DND-41 (cell line): ENCODE measurements at regions not wholly inside any gene's neighbourhood (a gene's known extent, or its start where the extent isn't known, plus 50 kb on each side); places are given as distances from the start of the nearest gene placed in this dataset.

Source experiments
- ATAC-seq: fragments of 200-7000 bp; cut with Tn5 transposase; 3 replicates; pipeline ENCODE4 v1.9.1; 2021; ENCODE audit warnings: low read depth; ENCODE audit not compliant: insufficient read depth
- DNase-seq: peaks from one replicate; pipeline ENCODE4 v3.0.0-alpha.2; 2020
- H2AFZ ChIP-seq: 2 replicates; pipeline ENCODE4 v1.6.0; 2012; ENCODE audit warnings: low read depth, low read length
- H3K27ac ChIP-seq: 2 replicates; pipeline ENCODE4 v1.5.1; 2012; ENCODE audit warnings: low read length, inconsistent platforms
- H3K27me3 ChIP-seq: fragments of 200-600 bp; sonication (generic); 2 replicates; pipeline ENCODE4 v1.6.0; 2012; ENCODE audit warnings: low read length, mild to moderate bottlenecking, inconsistent platforms; ENCODE audit not compliant: insufficient read depth, poor library complexity
- H3K36me3 ChIP-seq: 2 replicates; pipeline ENCODE4 v1.5.1; 2012; ENCODE audit warnings: low read length, inconsistent platforms; ENCODE audit not compliant: insufficient read depth
- H3K4me1 ChIP-seq: 2 replicates; pipeline ENCODE4 v1.5.1; 2012; ENCODE audit warnings: mild to moderate bottlenecking, low read length; ENCODE audit not compliant: insufficient read depth
- H3K4me2 ChIP-seq: 2 replicates; pipeline ENCODE4 v1.6.0; 2012; ENCODE audit warnings: mild to moderate bottlenecking, moderate library complexity, low read length, inconsistent platforms; ENCODE audit not compliant: insufficient read depth
- H3K4me3 ChIP-seq, 2 experiments: fragments of 200-600 bp in 1 of 2; shearing (Covaris generic) in 1 of 2; 2 replicates each; pipeline ENCODE4 v1.5.1; 2012 to 2016; ENCODE audit warnings: inconsistent platforms in 2 of 2, low read length in 2 of 2, mild to moderate bottlenecking in 2 of 2, low read depth in 1 of 2, moderate library complexity in 1 of 2
- H3K79me2 ChIP-seq: 2 replicates; pipeline ENCODE4 v1.6.0; 2012; ENCODE audit warnings: low read length, inconsistent platforms; ENCODE audit not compliant: insufficient read depth
- H3K9ac ChIP-seq: 2 replicates; pipeline ENCODE4 v1.6.0; 2012; ENCODE audit warnings: low read depth, mild to moderate bottlenecking, inconsistent platforms, low read length, moderate library complexity
- H3K9me3 ChIP-seq: 2 replicates; pipeline ENCODE4 v1.5.1; 2012; ENCODE audit warnings: low read length, moderate library complexity, mild to moderate bottlenecking, inconsistent platforms; ENCODE audit not compliant: insufficient read depth, severe bottlenecking
- H4K20me1 ChIP-seq: 2 replicates; pipeline ENCODE4 v1.6.0; 2012; ENCODE audit warnings: low read length; ENCODE audit not compliant: insufficient read depth
- CTCF ChIP-seq: IDR thresholded peaks from 2 replicates; pipeline ENCODE4 v1.5.1; 2012; ENCODE audit warnings: borderline replicate concordance, low read length, moderate library complexity, mild to moderate bottlenecking; ENCODE audit not compliant: poor library complexity, severe bottlenecking; ENCODE audit errors: extremely low read depth
- EZH2 ChIP-seq: IDR thresholded peaks from 3 replicates; pipeline ENCODE4 v1.6.1; 2012; ENCODE audit warnings: borderline replicate concordance, low read depth, mild to moderate bottlenecking, moderate library complexity, low read length, inconsistent platforms; ENCODE audit not compliant: severe bottlenecking

- H3K27me3 ChIP-seq: no peaks in the 10 kb centered on the region
- H3K9ac ChIP-seq: no peak overlapping the region
- no peak for DNase-seq
- no peak overlapping the region for H3K27ac ChIP-seq
- no peak overlapping the region for H3K4me3 ChIP-seq
- no peak overlapping the region for H2AFZ ChIP-seq
- H3K4me1 ChIP-seq: no peaks in the 10 kb centered on the region
- no peak for ATAC-seq
- H3K9me3 ChIP-seq: no peaks in the 10 kb centered on the region
- H3K79me2 ChIP-seq: no peaks in the 10 kb centered on the region
- no peak overlapping the region for H3K4me2 ChIP-seq
- no peaks in the 10 kb centered on the region for H3K36me3 ChIP-seq
- no peaks in the 10 kb centered on the region for H4K20me1 ChIP-seq
- no peak for TF ChIP-seq EZH2
- no peak for TF ChIP-seq CTCF
Measured at GRCh38 chr13:76326343-76326742, 559.9 kb downstream of the KCTD12 start.

- no peak overlapping the region for H3K27ac ChIP-seq
- no peak overlapping the region for H3K9ac ChIP-seq
- no peak overlapping the region for H2AFZ ChIP-seq
- H3K36me3 ChIP-seq: no peaks in the 10 kb centered on the region
- no peak for DNase-seq
- TF ChIP-seq EZH2 (no peak), CTCF (no peak)
- H4K20me1 ChIP-seq: no peaks in the 10 kb centered on the region
- no peak overlapping the region for H3K4me3 ChIP-seq
- no peaks in the 10 kb centered on the region for H3K27me3 ChIP-seq
- no peaks in the 10 kb centered on the region for H3K4me1 ChIP-seq
- no peaks in the 10 kb centered on the region for H3K9me3 ChIP-seq
- ATAC-seq: no peak
- no peaks in the 10 kb centered on the region for H3K79me2 ChIP-seq
- no peak overlapping the region for H3K4me2 ChIP-seq
Measured at GRCh38 chr13:76319921-76320320, 566.3 kb downstream of the KCTD12 start.

- no peaks in the 10 kb centered on the region for H3K36me3 ChIP-seq
- no peaks in the 10 kb centered on the region for H3K79me2 ChIP-seq
- no peaks in the 10 kb centered on the region for H3K9me3 ChIP-seq
- H3K4me1 ChIP-seq: no peaks in the 10 kb centered on the region
- TF ChIP-seq EZH2 (no peak), CTCF (no peak)
- no peak overlapping the region for H3K4me3 ChIP-seq
- no peak overlapping the region for H3K27ac ChIP-seq
- ATAC-seq (no peak), DNase-seq (no peak)
- no peak overlapping the region for H3K9ac ChIP-seq
- no peaks in the 10 kb centered on the region for H3K27me3 ChIP-seq
- H3K4me2 ChIP-seq: no peak overlapping the region
- H4K20me1 ChIP-seq: no peaks in the 10 kb centered on the region
- no peak overlapping the region for H2AFZ ChIP-seq
Measured at GRCh38 chr13:76316998-76317527, 569.1 kb downstream of the KCTD12 start.

- Histone ChIP-seq H3K27me3 (no peaks in the 10 kb centered on the region), H3K9ac (no peak overlapping the region), H4K20me1 (no peaks in the 10 kb centered on the region), H3K4me2 (no peak overlapping the region), H3K9me3 (no peaks in the 10 kb centered on the region), H2AFZ (no peak overlapping the region), H3K4me3 (no peak overlapping the region), H3K79me2 (no peaks in the 10 kb centered on the region), H3K4me1 (no peaks in the 10 kb centered on the region), H3K36me3 (no peaks in the 10 kb centered on the region), H3K27ac (no peak overlapping the region)
- ATAC-seq: no peak
- no peak for DNase-seq
- TF ChIP-seq CTCF: no peak
- no peak for TF ChIP-seq EZH2
Measured at GRCh38 chr13:76314495-76314894, 571.7 kb downstream of the KCTD12 start.
